ENCODE measurements at regions not wholly inside any gene's neighbourhood (a gene's known extent, or its start where the extent isn't known, plus 50 kb on each side); places are given as distances from the start of the nearest gene placed in this dataset.

DNA sequence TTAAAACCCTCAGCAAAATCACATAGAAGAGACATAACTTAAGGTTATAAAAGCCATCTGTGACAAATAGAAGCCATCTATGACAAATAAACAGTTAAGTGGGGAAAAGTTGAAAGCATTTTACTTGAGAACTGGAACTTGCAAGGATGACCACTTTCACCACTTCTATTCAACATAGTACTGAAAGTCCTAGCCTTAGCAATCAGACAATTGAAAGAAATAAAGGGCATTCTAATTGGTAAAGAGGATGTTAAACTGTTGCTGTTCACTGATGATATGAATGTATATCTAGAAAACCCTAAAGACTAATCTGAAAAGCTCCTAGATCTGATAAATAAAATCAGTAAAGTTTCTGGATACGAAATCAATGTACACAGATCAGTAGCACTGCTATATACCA lies 186.9 kb upstream of the SATB1 start:
- ChIA-PET CTCF (no interaction called here), POLR2A (no interaction called here)
- TF ChIP-seq, protein P1, sequence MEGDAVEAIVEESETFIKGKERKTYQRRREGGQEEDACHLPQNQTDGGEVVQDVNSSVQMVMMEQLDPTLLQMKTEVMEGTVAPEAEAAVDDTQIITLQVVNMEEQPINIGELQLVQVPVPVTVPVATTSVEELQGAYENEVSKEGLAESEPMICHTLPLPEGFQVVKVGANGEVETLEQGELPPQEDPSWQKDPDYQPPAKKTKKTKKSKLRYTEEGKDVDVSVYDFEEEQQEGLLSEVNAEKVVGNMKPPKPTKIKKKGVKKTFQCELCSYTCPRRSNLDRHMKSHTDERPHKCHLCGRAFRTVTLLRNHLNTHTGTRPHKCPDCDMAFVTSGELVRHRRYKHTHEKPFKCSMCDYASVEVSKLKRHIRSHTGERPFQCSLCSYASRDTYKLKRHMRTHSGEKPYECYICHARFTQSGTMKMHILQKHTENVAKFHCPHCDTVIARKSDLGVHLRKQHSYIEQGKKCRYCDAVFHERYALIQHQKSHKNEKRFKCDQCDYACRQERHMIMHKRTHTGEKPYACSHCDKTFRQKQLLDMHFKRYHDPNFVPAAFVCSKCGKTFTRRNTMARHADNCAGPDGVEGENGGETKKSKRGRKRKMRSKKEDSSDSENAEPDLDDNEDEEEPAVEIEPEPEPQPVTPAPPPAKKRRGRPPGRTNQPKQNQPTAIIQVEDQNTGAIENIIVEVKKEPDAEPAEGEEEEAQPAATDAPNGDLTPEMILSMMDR (IDR thresholded peaks at IDR 0.05; ENCODE audit: control extremely low read depth, extremely low read depth, low read depth, missing control alignments) = no peak
- no peak for DNase-seq (ENCODE audit: extremely low spot score)

DNA sequence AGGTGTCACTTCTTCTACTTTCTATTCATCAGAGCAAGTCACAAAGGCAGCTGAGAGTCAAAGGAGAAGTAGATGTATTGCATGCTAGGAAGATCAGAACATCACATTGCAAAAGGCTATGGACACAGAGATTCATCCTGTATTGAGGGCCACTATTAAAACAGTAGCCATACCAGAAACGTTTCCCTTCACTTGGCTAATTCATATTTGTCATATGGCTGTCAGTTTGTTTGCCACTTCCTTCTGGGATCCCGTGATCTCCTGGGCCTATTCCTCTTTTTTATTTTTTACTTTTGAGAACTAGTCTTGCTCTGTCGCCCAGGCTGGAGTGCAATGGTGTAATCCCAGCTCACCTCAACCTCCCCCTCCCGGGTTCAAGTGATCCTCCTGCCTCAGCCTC lies 184.0 kb upstream of the SATB1 start:
- ChIA-PET POLR2A (no interaction called here), CTCF (no interaction called here)
- DNase-seq (ENCODE audit: extremely low spot score) = no peak
- TF ChIP-seq, protein P1 (IDR thresholded peaks at IDR 0.05; ENCODE audit: control extremely low read depth, extremely low read depth, low read depth, missing control alignments) = no peak

DNA sequence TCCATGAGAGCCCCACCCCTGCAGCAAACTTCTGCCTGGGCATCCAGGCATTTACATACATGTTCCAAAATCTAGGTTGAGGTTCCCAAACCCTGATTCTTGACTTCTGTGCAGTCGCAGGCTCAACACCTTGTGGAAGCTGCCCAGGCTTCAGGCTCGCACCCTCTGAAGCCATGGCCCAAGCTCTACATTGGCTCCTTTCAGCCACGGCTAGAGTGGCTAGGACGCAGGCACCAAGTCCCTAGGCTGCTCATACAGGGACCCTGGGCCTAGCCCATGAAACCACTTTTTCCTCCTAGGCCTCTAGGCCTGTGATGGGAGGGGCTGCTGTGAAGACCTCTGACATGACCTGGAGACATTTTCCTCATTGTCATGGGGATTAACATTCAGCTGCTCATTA lies 172.8 kb upstream of the SATB1 start:
- no peak for DNase-seq (ENCODE audit: extremely low spot score)
- POLR2A ChIA-PET = no interaction called here
- TF ChIP-seq, protein P1 (IDR thresholded peaks at IDR 0.05; ENCODE audit: control extremely low read depth, extremely low read depth, low read depth, missing control alignments) = no peak
- CTCF ChIA-PET = interaction anchor here (0.9 to 1.4 kb wide), 2 partner anchors 8 to 10 kb away, joined by 3 read pairs; no protein-coding TSS in a partner anchor

DNA sequence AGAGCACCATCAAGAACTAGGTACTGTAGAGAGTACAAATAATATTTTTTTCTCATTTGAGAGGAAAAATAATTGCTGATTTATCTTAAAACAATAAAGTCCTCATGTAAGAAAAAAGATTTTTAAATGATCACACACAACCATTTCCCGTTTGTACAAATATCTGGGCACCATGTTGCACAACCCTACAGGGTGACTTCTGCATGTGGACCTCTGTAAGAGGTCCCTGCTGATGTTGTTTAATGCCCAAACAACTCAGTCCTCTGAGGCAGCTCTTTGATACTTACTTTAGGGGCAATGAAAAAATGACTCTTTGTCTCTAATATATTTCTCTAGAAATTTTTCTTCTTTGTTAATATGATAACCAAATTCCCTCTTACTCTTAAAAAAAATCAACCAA lies 168.1 kb upstream of the SATB1 start:
- TF ChIP-seq, protein P1 (IDR thresholded peaks at IDR 0.05; ENCODE audit: control extremely low read depth, extremely low read depth, low read depth, missing control alignments) = no peak
- ChIA-PET POLR2A (no interaction called here), CTCF (no interaction called here)
- DNase-seq (ENCODE audit: extremely low spot score) = no peak

DNA sequence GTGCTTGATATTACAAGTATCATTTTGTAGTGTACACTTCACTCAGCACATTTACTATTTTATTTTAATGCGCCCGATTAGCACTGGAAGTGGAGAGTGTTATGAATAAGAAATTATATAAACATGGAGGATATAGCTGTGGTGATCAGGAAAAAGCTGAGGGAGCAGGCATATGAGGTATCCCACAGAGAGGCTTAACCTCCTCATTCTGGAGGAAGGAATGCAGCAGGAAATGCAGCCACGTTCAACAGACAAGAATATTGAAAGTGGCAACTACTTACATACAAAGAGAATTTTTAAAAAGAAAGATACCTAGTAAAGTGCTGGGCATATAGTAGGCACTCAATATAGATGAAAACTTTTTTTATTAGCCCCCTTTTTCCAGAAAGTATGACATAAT lies 166.0 kb upstream of the SATB1 start:
- POLR2A ChIA-PET = no interaction called here
- no peak for DNase-seq (ENCODE audit: extremely low spot score)
- TF ChIP-seq, protein P1 (IDR thresholded peaks at IDR 0.05; ENCODE audit: control extremely low read depth, extremely low read depth, low read depth, missing control alignments) = no peak
- CTCF ChIA-PET = interaction anchor here (1.3 to 1.6 kb wide), 2 partner anchors 19 to 35 kb away, joined by 3 read pairs; no protein-coding TSS in a partner anchor

DNA sequence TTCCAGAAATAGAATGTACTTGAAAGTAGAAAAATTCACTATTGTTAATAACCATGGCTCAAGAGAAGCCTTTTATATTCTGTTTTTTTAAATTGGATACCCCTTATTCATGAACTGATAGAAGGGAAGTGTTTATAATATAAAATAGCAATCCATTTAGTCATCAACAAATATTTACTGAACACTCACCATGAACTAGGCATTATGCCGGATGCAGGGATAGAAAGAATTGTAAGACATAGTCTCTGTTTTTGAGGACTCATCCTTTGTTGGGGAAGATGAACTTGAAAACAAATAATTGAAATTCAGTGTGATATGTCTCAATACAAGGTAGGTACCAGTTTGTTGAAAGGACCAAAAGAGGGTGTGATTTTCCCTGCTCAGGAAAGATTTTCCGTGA lies 160.9 kb upstream of the SATB1 start:
- TF ChIP-seq, protein P1 (IDR thresholded peaks at IDR 0.05; ENCODE audit: control extremely low read depth, extremely low read depth, low read depth, missing control alignments) = no peak
- POLR2A ChIA-PET = no interaction called here
- DNase-seq (ENCODE audit: extremely low spot score) = no peak
- CTCF ChIA-PET = interaction anchor here (2.4 kb wide), 1 partner anchor 27 kb away, joined by 11 read pairs; no protein-coding TSS in a partner anchor

Measured in GM10248 (cell line).